ENCODE measurements at regions not wholly inside any gene's neighbourhood (a gene's known extent, or its start where the extent isn't known, plus 50 kb on each side); places are given as distances from the start of the nearest gene placed in this dataset.

DNA sequence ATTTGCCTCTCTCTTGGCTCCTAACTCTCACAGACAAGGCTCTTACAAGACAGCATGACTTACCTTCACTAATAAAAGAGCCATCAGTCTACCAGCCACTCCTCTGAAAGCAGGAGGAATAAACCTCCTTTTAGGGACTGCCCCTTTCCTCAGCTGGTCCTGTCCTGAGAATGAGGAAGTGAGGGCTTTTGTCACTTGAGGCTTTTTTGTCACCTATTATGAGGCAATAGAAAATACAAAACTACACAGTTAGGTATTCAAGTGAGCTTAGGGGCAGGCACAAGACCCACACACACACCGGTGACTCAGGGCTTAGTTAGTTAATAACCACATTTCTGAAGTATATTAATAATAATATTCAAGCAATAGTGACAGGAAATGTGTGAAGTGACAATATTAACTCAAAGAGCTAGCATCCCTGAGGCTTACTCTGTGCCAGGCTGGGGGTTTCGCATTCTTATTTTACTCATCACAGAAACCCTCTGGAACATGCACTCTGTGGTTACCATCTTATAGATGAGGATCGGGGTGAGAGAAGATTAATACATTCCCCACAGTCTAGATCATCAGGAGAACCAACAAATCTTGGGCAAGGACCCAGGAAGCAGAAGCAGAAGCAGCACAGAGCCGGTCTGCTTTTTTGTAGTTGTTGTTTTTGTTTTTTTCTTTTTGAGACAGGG is 379.9 kb downstream of the LIG4 start (continued):
- TF ChIP-seq ATF3 (CRISPR knock-in tag; conservative IDR thresholded peaks at IDR 0.05) (no peak), E2F4 (CRISPR knock-in tag; IDR thresholded peaks at IDR 0.05; ENCODE audit: borderline replicate concordance, low read depth) (no peak)
- TF ChIP-seq, protein P1, sequence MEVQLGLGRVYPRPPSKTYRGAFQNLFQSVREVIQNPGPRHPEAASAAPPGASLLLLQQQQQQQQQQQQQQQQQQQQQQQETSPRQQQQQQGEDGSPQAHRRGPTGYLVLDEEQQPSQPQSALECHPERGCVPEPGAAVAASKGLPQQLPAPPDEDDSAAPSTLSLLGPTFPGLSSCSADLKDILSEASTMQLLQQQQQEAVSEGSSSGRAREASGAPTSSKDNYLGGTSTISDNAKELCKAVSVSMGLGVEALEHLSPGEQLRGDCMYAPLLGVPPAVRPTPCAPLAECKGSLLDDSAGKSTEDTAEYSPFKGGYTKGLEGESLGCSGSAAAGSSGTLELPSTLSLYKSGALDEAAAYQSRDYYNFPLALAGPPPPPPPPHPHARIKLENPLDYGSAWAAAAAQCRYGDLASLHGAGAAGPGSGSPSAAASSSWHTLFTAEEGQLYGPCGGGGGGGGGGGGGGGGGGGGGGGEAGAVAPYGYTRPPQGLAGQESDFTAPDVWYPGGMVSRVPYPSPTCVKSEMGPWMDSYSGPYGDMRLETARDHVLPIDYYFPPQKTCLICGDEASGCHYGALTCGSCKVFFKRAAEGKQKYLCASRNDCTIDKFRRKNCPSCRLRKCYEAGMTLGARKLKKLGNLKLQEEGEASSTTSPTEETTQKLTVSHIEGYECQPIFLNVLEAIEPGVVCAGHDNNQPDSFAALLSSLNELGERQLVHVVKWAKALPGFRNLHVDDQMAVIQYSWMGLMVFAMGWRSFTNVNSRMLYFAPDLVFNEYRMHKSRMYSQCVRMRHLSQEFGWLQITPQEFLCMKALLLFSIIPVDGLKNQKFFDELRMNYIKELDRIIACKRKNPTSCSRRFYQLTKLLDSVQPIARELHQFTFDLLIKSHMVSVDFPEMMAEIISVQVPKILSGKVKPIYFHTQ (CRISPR knock-in tag; IDR thresholded peaks at IDR 0.05): no peak

DNA sequence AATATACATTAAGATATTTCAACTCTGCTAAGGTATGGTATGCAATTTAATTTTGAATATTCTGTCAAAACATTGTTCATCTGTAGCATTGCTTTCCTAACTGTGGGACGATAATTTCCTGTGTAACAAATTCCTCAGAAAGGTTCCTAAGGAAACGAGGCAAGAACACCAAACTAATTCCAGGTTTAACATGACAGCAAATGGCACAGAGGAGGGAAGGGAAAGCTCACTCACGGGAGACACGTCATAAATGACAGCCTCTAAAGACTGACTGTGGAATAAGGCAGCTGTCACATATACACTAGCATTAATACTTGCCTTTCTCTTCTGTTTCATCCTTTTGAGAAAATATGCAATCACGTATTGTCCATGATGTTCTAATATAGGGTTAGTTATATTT is 380.6 kb downstream of the LIG4 start:
- Mint-ChIP-seq H3K27ac (peak overlapping the region; percentile 15), H3K4me3 (no peak overlapping the region), H3K36me3 (no peaks in the 10 kb centered on the region), H3K27me3 (ENCODE audit: low read depth) (no peaks in the 10 kb centered on the region), H3K4me1 (peaks cover 59% of the 10 kb centered on the region), H3K9me3 (no peaks in the 10 kb centered on the region)
- TF ChIP-seq, protein P2, sequence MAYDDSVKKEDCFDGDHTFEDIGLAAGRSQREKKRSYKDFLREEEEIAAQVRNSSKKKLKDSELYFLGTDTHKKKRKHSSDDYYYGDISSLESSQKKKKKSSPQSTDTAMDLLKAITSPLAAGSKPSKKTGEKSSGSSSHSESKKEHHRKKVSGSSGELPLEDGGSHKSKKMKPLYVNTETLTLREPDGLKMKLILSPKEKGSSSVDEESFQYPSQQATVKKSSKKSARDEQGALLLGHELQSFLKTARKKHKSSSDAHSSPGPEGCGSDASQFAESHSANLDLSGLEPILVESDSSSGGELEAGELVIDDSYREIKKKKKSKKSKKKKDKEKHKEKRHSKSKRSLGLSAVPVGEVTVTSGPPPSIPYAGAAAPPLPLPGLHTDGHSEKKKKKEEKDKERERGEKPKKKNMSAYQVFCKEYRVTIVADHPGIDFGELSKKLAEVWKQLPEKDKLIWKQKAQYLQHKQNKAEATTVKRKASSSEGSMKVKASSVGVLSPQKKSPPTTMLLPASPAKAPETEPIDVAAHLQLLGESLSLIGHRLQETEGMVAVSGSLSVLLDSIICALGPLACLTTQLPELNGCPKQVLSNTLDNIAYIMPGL (CRISPR knock-in tag; IDR thresholded peaks at IDR 0.05): no peak
- no peak for TF ChIP-seq GABPB1 (CRISPR knock-in tag; IDR thresholded peaks at IDR 0.05)
- TF ChIP-seq, protein P3, sequence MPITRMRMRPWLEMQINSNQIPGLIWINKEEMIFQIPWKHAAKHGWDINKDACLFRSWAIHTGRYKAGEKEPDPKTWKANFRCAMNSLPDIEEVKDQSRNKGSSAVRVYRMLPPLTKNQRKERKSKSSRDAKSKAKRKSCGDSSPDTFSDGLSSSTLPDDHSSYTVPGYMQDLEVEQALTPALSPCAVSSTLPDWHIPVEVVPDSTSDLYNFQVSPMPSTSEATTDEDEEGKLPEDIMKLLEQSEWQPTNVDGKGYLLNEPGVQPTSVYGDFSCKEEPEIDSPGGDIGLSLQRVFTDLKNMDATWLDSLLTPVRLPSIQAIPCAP (CRISPR knock-in tag; IDR thresholded peaks at IDR 0.05): no peak
- no peak for TF ChIP-seq FOXP1 (CRISPR knock-in tag; IDR thresholded peaks at IDR 0.05; ENCODE audit: borderline replicate concordance)
- no peak for TF ChIP-seq E2F4 (CRISPR knock-in tag; IDR thresholded peaks at IDR 0.05; ENCODE audit: borderline replicate concordance, low read depth)
- TF ChIP-seq ERG (CRISPR knock-in tag; IDR thresholded peaks at IDR 0.05): no peak
- no peak for ATAC-seq
- ChIA-PET CTCF (no interaction called here), POLR2A (no interaction called here)
- no peak for DNase-seq (ENCODE audit: low spot score)

DNA sequence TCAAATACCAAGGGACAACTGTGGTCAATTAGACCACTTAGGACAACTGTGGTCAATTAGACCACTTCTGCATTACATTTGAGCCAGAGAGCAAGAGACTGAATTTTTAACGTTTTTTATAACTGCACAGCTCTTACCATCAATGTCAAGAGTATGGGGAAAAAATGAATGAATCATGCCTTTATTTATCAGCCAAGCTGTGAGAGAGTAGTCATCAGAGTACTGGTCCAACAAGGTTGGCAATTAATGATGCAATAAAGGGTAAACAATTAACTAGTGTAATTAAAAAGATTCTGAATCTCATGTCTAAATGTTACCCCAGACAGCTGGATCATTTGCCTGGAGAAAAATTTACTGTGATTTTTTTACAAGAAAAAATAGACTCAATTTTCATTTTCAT is 381.1 kb downstream of the LIG4 start:
- peaks cover 57% of the 10 kb centered on the region for H3K4me1 Mint-ChIP-seq
- no peaks in the 10 kb centered on the region for H3K9me3 Mint-ChIP-seq
- POLR2A ChIA-PET: no interaction called here
- H3K36me3 Mint-ChIP-seq: no peaks in the 10 kb centered on the region
- TF ChIP-seq PREB (CRISPR knock-in tag; IDR thresholded peaks at IDR 0.05; ENCODE audit: borderline replicate concordance): no peak
- H3K4me3 Mint-ChIP-seq: no peak overlapping the region
- CTCF ChIA-PET: no interaction called here
- H3K27ac Mint-ChIP-seq: no peak overlapping the region
- H3K27me3 Mint-ChIP-seq (ENCODE audit: low read depth): no peaks in the 10 kb centered on the region
- no peak for ATAC-seq
- DNase-seq (ENCODE audit: low spot score): no peak
